ENCODE measurements at regions not wholly inside any gene's neighbourhood (a gene's known extent, or its start where the extent isn't known, plus 50 kb on each side); places are given as distances from the start of the nearest gene placed in this dataset.

DNA sequence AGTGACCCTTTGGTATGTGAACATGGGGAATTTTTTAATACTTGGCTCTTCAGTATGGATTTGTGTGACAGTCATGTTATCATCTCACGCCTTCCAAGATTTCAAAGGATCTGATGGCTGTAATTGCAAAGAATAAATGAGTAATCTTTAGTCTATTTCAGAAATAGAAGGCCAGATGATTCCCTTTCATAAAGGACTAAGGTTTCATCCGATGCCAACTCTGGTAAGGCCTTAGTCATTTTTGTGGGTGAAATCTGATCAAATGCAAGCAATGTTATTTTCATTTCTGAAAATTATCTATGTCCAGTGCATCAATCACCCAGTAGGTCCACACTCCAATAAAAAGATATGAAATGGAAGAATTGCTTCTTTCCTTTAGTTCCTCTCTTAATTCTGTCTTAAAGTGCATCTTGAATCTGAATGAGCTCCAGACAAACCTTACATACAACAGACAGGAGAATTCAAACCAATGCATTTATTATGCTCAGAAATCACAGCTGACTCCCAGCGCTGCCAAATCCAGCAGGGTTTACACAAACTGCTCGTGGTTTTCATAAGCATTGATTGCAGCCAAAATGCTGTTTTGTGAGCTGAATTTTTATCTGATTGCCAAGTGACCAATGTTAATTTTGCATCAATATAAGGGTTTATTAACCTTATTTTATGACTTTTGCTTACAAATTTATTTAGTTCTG lies 565.2 kb upstream of the MARCKS start:
- TF ChIP-seq POLR2A (IDR thresholded peaks at IDR 0.05; ENCODE audit: low read length) = no peak
- TF ChIP-seq GATA1 (IDR thresholded peaks at IDR 0.05; ENCODE audit: low read depth, low read length) = no peak
